ENCODE measurements at regions not wholly inside any gene's neighbourhood (a gene's known extent, or its start where the extent isn't known, plus 50 kb on each side); places are given as distances from the start of the nearest gene placed in this dataset.

DNA sequence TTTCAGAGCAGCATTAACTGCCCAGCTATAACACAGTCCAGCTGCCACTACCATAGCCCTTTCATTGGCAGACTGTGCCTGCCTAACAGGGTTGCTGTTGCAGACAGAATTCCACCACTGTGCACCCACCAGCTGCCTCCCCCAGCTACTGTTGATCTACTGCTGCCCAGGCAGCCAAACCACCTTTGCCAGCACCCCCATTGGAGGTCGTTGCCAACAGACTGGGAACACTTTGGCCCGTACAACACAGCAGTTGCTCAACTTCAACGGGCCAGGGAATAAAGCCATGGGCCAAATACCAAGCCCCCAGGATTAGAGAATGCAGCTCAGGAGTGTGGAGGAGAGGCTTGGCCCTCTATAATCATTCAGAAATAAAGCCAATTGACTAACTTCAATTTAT lies 473.6 kb downstream of the CDH11 start:
- Mint-ChIP-seq H3K4me1 (peaks cover 0 to 4% of the 10 kb centered on the region in 2 experiments; a peak in 1 of 4 replicates), H3K36me3 (ENCODE audit: insufficient read depth in 1 of 3, low read depth in 3 of 3) (peaks cover 0 to 16% (median 0%) of the 10 kb centered on the region in 3 experiments; a peak in 3 of 7 replicates), H3K27ac (no peak overlapping the region), H3K9me3 (peaks cover 10% of the 10 kb centered on the region in 2 experiments; a peak in 3 of 5 replicates), H3K27me3 (ENCODE audit: low read depth) (peaks cover 2% of the 10 kb centered on the region), H3K4me3 (no peak overlapping the region)
- no peak overlapping the region for H3T11ph ChIP-seq (ENCODE audit: low read length)
- no peak overlapping the region for H2BK15ac ChIP-seq (ENCODE audit: low read depth, low read length)
- H4K5ac ChIP-seq (ENCODE audit: insufficient read length, low read depth, low read length) = no peak overlapping the region
- H2BK120ac ChIP-seq (ENCODE audit: low read depth, low read length, poor library complexity, severe bottlenecking) = no peak overlapping the region
- H2AFZ ChIP-seq (ENCODE audit: low read length) = no peak overlapping the region
- no peaks in the 10 kb centered on the region for H3K27me3 ChIP-seq (ENCODE audit: insufficient read depth, low read length)
- H3K56ac ChIP-seq (ENCODE audit: insufficient read length, low read depth, low read length) = no peak overlapping the region
- H2BK20ac ChIP-seq (ENCODE audit: low read depth, low read length, poor library complexity, severe bottlenecking) = no peak overlapping the region
- H4K8ac ChIP-seq (replicated peaks; ENCODE audit: insufficient read length, low read depth, low read length) = no peak overlapping the region
- no peak overlapping the region for H3K4me2 ChIP-seq (ENCODE audit: insufficient read depth, insufficient read length, low read length)
- H2AK5ac ChIP-seq (ENCODE audit: insufficient read length, low read length) = no peak overlapping the region
- no peak overlapping the region for H4K91ac ChIP-seq (ENCODE audit: insufficient read length, low read depth, low read length)
- H2BK5ac ChIP-seq (ENCODE audit: insufficient read length, low read length) = no peak overlapping the region
- no peak overlapping the region for H3K27ac ChIP-seq (ENCODE audit: insufficient read length, low read depth, low read length)
- H3K23ac ChIP-seq (ENCODE audit: insufficient read length, low read depth, low read length) = no peak overlapping the region
- no CpG with 5 or more reads among the region's 3 CpGs for WGBS (ENCODE audit: extremely low coverage, insufficient read length, low lambda C conversion rate)
- H3K4me1 ChIP-seq (ENCODE audit: insufficient read depth, low read length) = no peaks in the 10 kb centered on the region
- H3K4ac ChIP-seq (ENCODE audit: low read depth, low read length) = no peak overlapping the region
- no peak overlapping the region for H2BK12ac ChIP-seq (ENCODE audit: insufficient read length, low read depth, low read length)
- DNase-seq = no peak
- no peak for TF ChIP-seq CTCF (conservative IDR thresholded peaks at IDR 0.05)
- no peak overlapping the region for H3K18ac ChIP-seq (ENCODE audit: insufficient read length, low read depth, low read length)
- no peaks in the 10 kb centered on the region for H3K79me2 ChIP-seq (ENCODE audit: insufficient read depth, low read length)
- H4K20me1 ChIP-seq (ENCODE audit: control insufficient read depth, insufficient read depth, insufficient read length) = no peaks in the 10 kb centered on the region
- H3K14ac ChIP-seq (ENCODE audit: insufficient read depth, low read length) = no peak overlapping the region
- H3K79me1 ChIP-seq (ENCODE audit: insufficient read depth, low read depth, low read length, poor library complexity, severe bottlenecking) = no peaks in the 10 kb centered on the region
- no peaks in the 10 kb centered on the region for H3K9me3 ChIP-seq (ENCODE audit: control insufficient read depth, low read depth, low read length)
- no peak overlapping the region for H3K9ac ChIP-seq (ENCODE audit: extremely low read depth, insufficient read length, low read length)
- H3K23me2 ChIP-seq (ENCODE audit: insufficient read length, low read depth, low read length, poor library complexity, severe bottlenecking) = no peaks in the 10 kb centered on the region

All from H9 (cell line).